GM06990 (cell line): ENCODE measurements at regions not wholly inside any gene's neighbourhood (a gene's known extent, or its start where the extent isn't known, plus 50 kb on each side); places are given as distances from the start of the nearest gene placed in this dataset.

Experiments used
- DNase-seq: peaks from one replicate; pipeline ENCODE4 v3.0.0-alpha.2; 2011; ENCODE audit not compliant: insufficient read length; ENCODE audit errors: extremely low read depth
- H3K27me3 ChIP-seq: replicated peaks from 2 replicates; pipeline ENCODE4 v1.6.0; 2011; ENCODE audit warnings: low read length; ENCODE audit not compliant: control insufficient read depth, insufficient read depth
- H3K36me3 ChIP-seq: 2 replicates; pipeline ENCODE4 v1.5.1; 2011; ENCODE audit warnings: low read length; ENCODE audit not compliant: control insufficient read depth, insufficient read depth
- H3K4me3 ChIP-seq: replicated peaks from 2 replicates; pipeline ENCODE4 v1.5.1; 2011; ENCODE audit warnings: low read depth, mild to moderate bottlenecking, control low read depth, low read length
- TF ChIP-seq, protein P1 (sequence below): IDR thresholded peaks from 2 replicates; pipeline ENCODE4 v1.5.1; 2011; ENCODE audit warnings: low read length, control low read depth, mild to moderate bottlenecking, inconsistent platforms; ENCODE audit not compliant: insufficient read depth, poor library complexity, severe bottlenecking

DNA sequence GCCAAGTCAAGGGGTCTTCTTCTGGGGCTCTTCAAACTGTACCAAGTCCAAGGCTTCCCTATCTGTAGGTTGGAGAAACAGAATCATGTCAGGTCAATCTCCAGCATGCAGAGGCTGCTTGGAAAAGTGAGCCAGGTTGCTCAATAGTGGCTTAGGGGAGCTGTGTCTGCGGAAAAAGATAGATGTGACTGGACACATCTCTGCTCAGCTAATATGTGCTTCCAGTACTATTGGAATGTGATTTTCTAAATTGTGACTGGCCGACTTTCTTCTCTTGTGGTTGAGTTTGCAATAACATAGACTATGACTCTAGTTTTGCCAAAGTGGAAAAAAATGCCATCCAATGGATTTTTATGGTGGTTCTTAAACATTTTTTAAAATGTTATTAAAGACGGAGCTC is 136.7 kb downstream of the BOD1 start:
- no peak overlapping the region for H3K4me3 ChIP-seq
- H3K27me3 ChIP-seq, result no peaks in the 10 kb centered on the region
- no peaks in the 10 kb centered on the region for H3K36me3 ChIP-seq
- no peak for DNase-seq
- TF ChIP-seq, protein P1, sequence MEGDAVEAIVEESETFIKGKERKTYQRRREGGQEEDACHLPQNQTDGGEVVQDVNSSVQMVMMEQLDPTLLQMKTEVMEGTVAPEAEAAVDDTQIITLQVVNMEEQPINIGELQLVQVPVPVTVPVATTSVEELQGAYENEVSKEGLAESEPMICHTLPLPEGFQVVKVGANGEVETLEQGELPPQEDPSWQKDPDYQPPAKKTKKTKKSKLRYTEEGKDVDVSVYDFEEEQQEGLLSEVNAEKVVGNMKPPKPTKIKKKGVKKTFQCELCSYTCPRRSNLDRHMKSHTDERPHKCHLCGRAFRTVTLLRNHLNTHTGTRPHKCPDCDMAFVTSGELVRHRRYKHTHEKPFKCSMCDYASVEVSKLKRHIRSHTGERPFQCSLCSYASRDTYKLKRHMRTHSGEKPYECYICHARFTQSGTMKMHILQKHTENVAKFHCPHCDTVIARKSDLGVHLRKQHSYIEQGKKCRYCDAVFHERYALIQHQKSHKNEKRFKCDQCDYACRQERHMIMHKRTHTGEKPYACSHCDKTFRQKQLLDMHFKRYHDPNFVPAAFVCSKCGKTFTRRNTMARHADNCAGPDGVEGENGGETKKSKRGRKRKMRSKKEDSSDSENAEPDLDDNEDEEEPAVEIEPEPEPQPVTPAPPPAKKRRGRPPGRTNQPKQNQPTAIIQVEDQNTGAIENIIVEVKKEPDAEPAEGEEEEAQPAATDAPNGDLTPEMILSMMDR, result no peak

DNA sequence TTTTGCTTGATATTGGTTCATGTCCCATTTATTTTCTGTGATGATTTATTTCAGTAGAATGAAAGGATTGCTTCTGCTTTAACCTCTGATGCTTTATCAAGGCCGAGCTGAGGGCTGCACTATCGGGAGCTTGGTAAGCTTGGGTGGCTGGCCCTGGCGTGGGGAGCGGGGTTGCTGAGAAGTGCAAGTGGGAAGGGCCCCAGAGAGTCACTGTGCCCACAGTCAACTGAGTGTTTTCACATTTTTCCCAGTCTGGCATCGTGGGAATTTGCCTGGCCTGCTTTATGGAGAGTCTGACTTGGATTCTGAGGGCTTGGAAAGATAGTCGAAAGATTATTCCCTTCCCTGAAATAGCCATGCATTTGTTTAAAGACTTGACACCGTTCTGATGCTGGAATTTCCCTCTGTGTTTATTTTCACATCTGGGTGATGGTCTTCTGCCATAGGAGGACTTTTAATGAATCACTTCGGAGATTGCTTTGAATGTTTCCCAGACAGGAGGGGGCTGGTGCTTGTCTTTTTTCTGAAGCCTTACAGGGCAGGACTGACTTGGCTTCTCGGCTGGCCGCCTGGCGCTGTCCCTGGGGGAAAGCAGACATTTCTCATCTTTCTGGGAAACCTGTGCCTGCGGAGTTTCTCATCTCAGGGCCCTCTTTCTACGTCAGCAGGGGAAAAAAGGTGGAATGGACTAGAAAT is 139.0 kb downstream of the BOD1 start:
- Histone ChIP-seq H3K36me3 (no peaks in the 10 kb centered on the region), H3K4me3 (no peak overlapping the region), H3K27me3 (no peaks in the 10 kb centered on the region)
- TF ChIP-seq, protein P1, result no peak
- no peak for DNase-seq

DNA sequence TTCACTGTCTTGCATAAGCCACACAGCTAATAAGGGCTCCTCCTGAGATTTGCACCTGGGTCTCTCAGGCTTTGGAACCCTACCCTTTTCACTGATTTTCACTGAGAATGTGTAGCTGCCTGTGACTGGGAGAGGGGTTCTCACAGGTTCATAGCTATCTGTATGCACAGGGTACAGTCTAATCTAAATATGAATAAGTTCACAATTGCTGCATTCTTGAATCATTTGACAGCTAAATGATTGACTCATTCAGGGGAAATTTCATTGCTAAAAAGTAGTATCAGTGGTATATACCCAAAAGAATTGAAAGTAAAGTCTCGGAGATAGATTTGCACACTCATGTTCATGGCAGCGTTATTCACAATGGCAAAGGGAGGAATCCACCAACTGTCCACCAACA is 140.7 kb downstream of the BOD1 start:
- no peaks in the 10 kb centered on the region for H3K27me3 ChIP-seq
- TF ChIP-seq, protein P1, result no peak
- no peaks in the 10 kb centered on the region for H3K36me3 ChIP-seq

DNA sequence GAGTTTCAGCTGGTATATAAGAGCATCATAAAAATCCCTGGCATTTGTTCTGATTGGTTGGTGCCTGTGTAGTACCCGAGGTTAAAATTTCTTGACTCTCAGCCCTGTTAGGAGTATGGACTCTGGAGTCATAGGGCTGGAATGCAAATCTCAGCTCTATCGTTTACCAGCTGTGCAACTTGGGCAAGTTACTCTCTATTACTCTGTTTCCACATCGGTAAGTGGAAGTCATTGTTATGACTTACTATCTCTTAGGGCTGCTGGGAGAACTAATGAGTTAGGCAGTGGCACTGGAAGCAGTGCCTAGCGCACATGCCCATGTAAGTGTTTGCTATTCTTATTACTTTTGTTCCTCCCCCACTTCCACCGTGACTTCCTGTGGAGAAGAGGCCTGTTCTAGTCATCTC is 141.6 kb downstream of the BOD1 start:
- TF ChIP-seq, protein P1, result no peak
- DNase-seq, result no peak
- no peaks in the 10 kb centered on the region for H3K27me3 ChIP-seq
- H3K4me3 ChIP-seq, result no peak overlapping the region
- no peaks in the 10 kb centered on the region for H3K36me3 ChIP-seq

More for the DNA sequence above, 140.7 kb downstream of the BOD1 start:
- no peak for DNase-seq
- no peak overlapping the region for H3K4me3 ChIP-seq

DNA sequence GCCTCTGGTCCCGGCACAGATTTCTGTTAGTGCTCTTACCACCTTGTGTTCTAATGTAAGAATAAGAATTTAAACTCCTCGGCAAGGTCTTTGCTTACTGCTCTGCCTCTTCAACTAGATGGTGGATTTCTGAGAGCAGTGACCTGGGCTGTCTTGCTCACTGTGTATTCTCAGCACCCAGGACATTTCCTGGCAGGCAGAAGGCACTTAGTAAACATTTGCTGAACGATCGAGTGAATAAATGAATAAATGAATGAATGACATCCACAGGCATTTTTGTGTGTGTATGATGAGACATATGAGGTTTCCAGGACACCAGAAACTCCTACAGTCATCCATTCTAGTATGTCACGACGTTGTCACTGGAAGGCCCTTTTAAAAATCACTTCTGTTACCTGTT is 143.2 kb downstream of the BOD1 start:
- no peak for DNase-seq
- no peaks in the 10 kb centered on the region for H3K36me3 ChIP-seq
- H3K4me3 ChIP-seq, result no peak overlapping the region
- TF ChIP-seq, protein P1, result no peak
- H3K27me3 ChIP-seq, result no peaks in the 10 kb centered on the region; the same call in 1 of the 2 replicates
